ENCODE measurements at regions not wholly inside any gene's neighbourhood (a gene's known extent, or its start where the extent isn't known, plus 50 kb on each side); places are given as distances from the start of the nearest gene placed in this dataset.

DNA sequence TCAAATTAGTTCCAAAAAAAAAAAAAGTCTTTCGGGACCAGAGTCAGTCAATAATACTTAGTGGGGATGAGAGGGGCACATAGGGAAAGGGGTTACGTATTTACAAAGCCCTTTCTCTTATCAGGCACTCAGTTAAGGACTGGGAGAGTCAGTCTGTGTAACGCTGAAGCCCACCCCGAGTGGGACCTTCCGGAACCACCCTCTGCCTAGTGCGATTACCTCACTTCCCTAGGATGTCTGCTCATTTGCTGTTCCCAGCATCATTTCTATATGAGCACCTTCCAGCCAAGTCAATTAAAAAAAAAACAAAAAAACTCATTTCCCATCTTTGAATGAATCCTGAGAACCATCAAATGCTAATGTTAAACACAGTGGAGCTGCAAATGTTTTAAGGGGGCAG is 76.9 kb downstream of the BMP4 start:
- H3K9me3 Mint-ChIP-seq: peaks cover 0 to 11% (median 3%) of the 10 kb centered on the region in 7 donors

GRCh38 chr14:53879022-53879686 is 77.5 kb downstream of the BMP4 start:
- Histone ChIP-seq H4K20me1 (ENCODE audit: insufficient read depth, low read length) (no peaks in the 10 kb centered on the region), H3K36me3 (replicated peaks in 1 of 2; ENCODE audit: control insufficient read depth in 1 of 2, insufficient read depth in 2 of 2, low read length in 2 of 2) (no peaks in the 10 kb centered on the region), H3K4me3 (replicated peaks in 1 of 3; ENCODE audit: low read depth in 2 of 3, low read length in 3 of 3) (no peak overlapping the region), H2AFZ (ENCODE audit: insufficient read depth, low read depth, low read length, poor library complexity, severe bottlenecking) (no peak overlapping the region), H3K4me1 (ENCODE audit: control insufficient read depth in 1 of 2, insufficient read depth in 2 of 2, low read length in 2 of 2) (no peaks in the 10 kb centered on the region), H3K79me2 (ENCODE audit: insufficient read depth, low read length) (no peaks in the 10 kb centered on the region), H3K9ac (ENCODE audit: insufficient read depth, low read length, poor library complexity, severe bottlenecking) (no peak overlapping the region), H3K27ac (ENCODE audit: low read depth in 1 of 2, low read length in 2 of 2) (no peak overlapping the region), H3K27me3 (ENCODE audit: control insufficient read depth in 2 of 2, insufficient read depth in 2 of 2, low read length in 2 of 2) (no peaks in the 10 kb centered on the region), H3K9me3 (replicated peaks in 1 of 2; ENCODE audit: control insufficient read depth in 1 of 2, insufficient read depth in 1 of 2, low read length in 2 of 2) (no peaks in the 10 kb centered on the region), H3K4me2 (replicated peaks; ENCODE audit: extremely low read depth, low read length, poor library complexity, severe bottlenecking) (no peak overlapping the region)
- no peaks in the 10 kb centered on the region for H3K36me3 Mint-ChIP-seq
- peak overlapping the region in 1 of 7 donors; percentile 46 for H3K27ac Mint-ChIP-seq
- H3K9me3 Mint-ChIP-seq: peaks cover 0 to 11% (median 4%) of the 10 kb centered on the region in 7 donors
- peaks cover 0 to 5% (median 3%) of the 10 kb centered on the region in 3 donors for H3K27me3 Mint-ChIP-seq (ENCODE audit: low read depth in 3 of 3)
- WGBS (ENCODE audit: insufficient coverage): 92% methylated on average over 5 of the region's 8 CpGs
- no peak for DNase-seq
- intact Hi-C loops (cut with micrococcal nuclease): no loop called here
- no peak overlapping the region for H3K4me3 Mint-ChIP-seq
- no peaks in the 10 kb centered on the region for H3K4me1 Mint-ChIP-seq
- no peak for TF ChIP-seq CTCF (IDR thresholded peaks at IDR 0.05)

More for the DNA sequence above, 76.9 kb downstream of the BMP4 start:
- TF ChIP-seq CTCF (IDR thresholded peaks at IDR 0.05): no peak
- Histone ChIP-seq H3K36me3 (replicated peaks in 1 of 2; ENCODE audit: control insufficient read depth in 1 of 2, insufficient read depth in 2 of 2, low read length in 2 of 2) (no peaks in the 10 kb centered on the region), H3K27me3 (ENCODE audit: control insufficient read depth in 2 of 2, insufficient read depth in 2 of 2, low read length in 2 of 2) (no peaks in the 10 kb centered on the region), H3K4me1 (ENCODE audit: control insufficient read depth in 1 of 2, insufficient read depth in 2 of 2, low read length in 2 of 2) (no peaks in the 10 kb centered on the region), H3K4me2 (replicated peaks; ENCODE audit: extremely low read depth, low read length, poor library complexity, severe bottlenecking) (no peak overlapping the region), H4K20me1 (ENCODE audit: insufficient read depth, low read length) (no peaks in the 10 kb centered on the region), H3K79me2 (ENCODE audit: insufficient read depth, low read length) (no peaks in the 10 kb centered on the region), H3K27ac (ENCODE audit: low read depth in 1 of 2, low read length in 2 of 2) (no peak overlapping the region), H3K9me3 (replicated peaks in 1 of 2; ENCODE audit: control insufficient read depth in 1 of 2, insufficient read depth in 1 of 2, low read length in 2 of 2) (no peaks in the 10 kb centered on the region), H3K4me3 (replicated peaks in 1 of 3; ENCODE audit: low read depth in 2 of 3, low read length in 3 of 3) (no peak overlapping the region), H2AFZ (ENCODE audit: insufficient read depth, low read depth, low read length, poor library complexity, severe bottlenecking) (no peak overlapping the region), H3K9ac (ENCODE audit: insufficient read depth, low read length, poor library complexity, severe bottlenecking) (no peak overlapping the region)
- no peak for DNase-seq
- no peaks in the 10 kb centered on the region for H3K4me1 Mint-ChIP-seq
- intact Hi-C loops (cut with micrococcal nuclease): no loop called here
- H3K4me3 Mint-ChIP-seq: no peak overlapping the region
- peaks cover 0 to 5% (median 3%) of the 10 kb centered on the region in 3 donors for H3K27me3 Mint-ChIP-seq (ENCODE audit: low read depth in 3 of 3)
- H3K27ac Mint-ChIP-seq: no peak overlapping the region
- no peaks in the 10 kb centered on the region for H3K36me3 Mint-ChIP-seq
- WGBS (ENCODE audit: insufficient coverage): 97% methylated on average over 4 of the region's 6 CpGs

Data from CD14-positive monocyte (primary cell).